HepG2 (cell line): ENCODE measurements at regions not wholly inside any gene's neighbourhood (a gene's known extent, or its start where the extent isn't known, plus 50 kb on each side); places are given as distances from the start of the nearest gene placed in this dataset.

Experiments used
- ATRX ChIP-seq: sonication (generic); formaldehyde crosslinking; IDR thresholded peaks from 2 replicates; pipeline ENCODE4 v1.4.0; 2020; ENCODE audit warnings: missing genetic modification reagents, borderline replicate concordance
- GABPB1 ChIP-seq: IDR thresholded peaks from 2 replicates; pipeline ENCODE4 v1.6.1; 2016; ENCODE audit warnings: mild to moderate bottlenecking, missing genetic modification reagents, moderate library complexity, missing compliant biosample characterization
- KDM1A ChIP-seq: IDR thresholded peaks from 2 replicates; pipeline ENCODE4 v1.6.1; 2016; ENCODE audit warnings: missing compliant biosample characterization
- MYNN ChIP-seq: sonication (generic); formaldehyde crosslinking; IDR thresholded peaks from 2 replicates; pipeline ENCODE4 v1.4.0; 2020; ENCODE audit warnings: mild to moderate bottlenecking, low read depth, missing genetic modification reagents
- NCOA2 ChIP-seq: sonication (generic); formaldehyde crosslinking; IDR thresholded peaks from 2 replicates; pipeline ENCODE4 v1.8.0; 2022; ENCODE audit warnings: inconsistent platforms
- NFYB ChIP-seq: sonication (generic); formaldehyde crosslinking; IDR thresholded peaks from 2 replicates; pipeline ENCODE4 v1.4.0; 2020; ENCODE audit warnings: missing genetic modification reagents
- NR2C2 ChIP-seq: sonication (generic); formaldehyde crosslinking; IDR thresholded peaks from 2 replicates; pipeline ENCODE4 v1.4.0; 2020; ENCODE audit warnings: missing genetic modification reagents, mild to moderate bottlenecking, moderate library complexity, borderline replicate concordance
- TF ChIP-seq, protein P1 (sequence below): sonication (generic); formaldehyde crosslinking; IDR thresholded peaks from 2 replicates; pipeline ENCODE4 v1.8.1; 2023; ENCODE audit warnings: mild to moderate bottlenecking, moderate library complexity, missing genetic modification reagents
- TF ChIP-seq, protein P2 (sequence below): sonication (generic); formaldehyde crosslinking; IDR thresholded peaks from 2 replicates; pipeline ENCODE4 v1.8.1; 2022; ENCODE audit warnings: low read depth, mild to moderate bottlenecking, missing genetic modification reagents
- TF ChIP-seq, protein P3 (sequence below): sonication (generic); formaldehyde crosslinking; IDR thresholded peaks from 2 replicates; pipeline ENCODE4 v1.5.0; 2020; ENCODE audit warnings: mild to moderate bottlenecking, missing genetic modification reagents, moderate library complexity

DNA sequence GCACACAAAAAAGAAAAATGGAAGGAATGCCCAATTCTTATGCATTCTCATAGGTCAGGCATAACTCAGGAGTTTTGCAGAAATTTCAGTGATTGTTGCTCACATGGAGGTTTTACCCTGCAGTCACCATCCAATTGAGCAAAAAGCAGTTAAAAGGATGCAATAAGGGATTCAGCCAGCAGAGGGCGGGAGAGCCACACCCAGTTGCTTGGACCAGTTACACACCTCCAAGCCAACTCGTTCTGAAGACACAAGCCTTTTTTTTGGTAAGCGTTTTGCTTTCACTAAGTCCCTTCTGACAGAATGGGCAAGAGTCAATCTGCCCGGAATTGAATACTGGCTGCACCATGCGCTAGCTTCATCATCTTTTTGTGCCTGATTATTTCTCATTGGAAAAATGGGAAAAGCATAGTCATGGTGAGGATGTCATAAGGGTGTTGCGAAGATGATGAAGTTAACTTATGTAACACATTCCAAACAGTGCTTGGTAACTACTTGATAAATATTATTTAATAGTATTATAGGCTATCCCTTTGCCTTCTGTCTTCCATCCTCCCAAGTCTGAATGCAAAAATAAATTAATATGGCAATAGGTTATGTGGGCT, 154.4 kb upstream of the SGO1 start:
- no peak for TF ChIP-seq MYNN (CRISPR knock-in tag)
- no peak for TF ChIP-seq NR2C2 (CRISPR knock-in tag)
- no peak for TF ChIP-seq GABPB1 (CRISPR knock-in tag)
- no peak for TF ChIP-seq NCOA2
- TF ChIP-seq, protein P1, sequence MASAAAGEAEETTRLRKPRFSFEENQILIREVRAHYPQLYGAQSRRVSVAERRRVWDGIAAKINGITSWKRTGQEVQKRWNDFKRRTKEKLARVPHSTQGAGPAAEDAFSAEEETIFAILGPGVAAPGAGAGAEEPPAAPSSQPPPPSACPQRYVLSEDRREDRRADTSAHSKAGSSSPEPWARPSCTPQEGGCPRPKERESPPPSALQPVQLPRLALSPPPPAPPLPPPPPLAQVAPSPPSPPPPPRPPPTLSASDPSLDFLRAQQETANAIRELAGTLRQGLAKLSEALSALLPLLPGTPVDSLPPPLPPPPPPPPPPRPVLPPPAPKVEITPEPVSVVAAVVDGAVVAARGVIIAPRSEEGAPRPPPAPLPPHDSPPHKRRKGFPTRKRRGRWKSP (CRISPR knock-in tag): no peak
- TF ChIP-seq, protein P2, sequence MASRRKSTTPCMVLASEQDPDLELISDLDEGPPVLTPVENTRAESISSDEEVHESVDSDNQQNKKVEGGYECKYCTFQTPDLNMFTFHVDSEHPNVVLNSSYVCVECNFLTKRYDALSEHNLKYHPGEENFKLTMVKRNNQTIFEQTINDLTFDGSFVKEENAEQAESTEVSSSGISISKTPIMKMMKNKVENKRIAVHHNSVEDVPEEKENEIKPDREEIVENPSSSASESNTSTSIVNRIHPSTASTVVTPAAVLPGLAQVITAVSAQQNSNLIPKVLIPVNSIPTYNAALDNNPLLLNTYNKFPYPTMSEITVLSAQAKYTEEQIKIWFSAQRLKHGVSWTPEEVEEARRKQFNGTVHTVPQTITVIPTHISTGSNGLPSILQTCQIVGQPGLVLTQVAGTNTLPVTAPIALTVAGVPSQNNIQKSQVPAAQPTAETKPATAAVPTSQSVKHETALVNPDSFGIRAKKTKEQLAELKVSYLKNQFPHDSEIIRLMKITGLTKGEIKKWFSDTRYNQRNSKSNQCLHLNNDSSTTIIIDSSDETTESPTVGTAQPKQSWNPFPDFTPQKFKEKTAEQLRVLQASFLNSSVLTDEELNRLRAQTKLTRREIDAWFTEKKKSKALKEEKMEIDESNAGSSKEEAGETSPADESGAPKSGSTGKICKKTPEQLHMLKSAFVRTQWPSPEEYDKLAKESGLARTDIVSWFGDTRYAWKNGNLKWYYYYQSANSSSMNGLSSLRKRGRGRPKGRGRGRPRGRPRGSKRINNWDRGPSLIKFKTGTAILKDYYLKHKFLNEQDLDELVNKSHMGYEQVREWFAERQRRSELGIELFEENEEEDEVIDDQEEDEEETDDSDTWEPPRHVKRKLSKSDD (CRISPR knock-in tag): no peak
- TF ChIP-seq KDM1A (CRISPR knock-in tag): no peak
- TF ChIP-seq NFYB (CRISPR knock-in tag): no peak
- TF ChIP-seq, protein P3, sequence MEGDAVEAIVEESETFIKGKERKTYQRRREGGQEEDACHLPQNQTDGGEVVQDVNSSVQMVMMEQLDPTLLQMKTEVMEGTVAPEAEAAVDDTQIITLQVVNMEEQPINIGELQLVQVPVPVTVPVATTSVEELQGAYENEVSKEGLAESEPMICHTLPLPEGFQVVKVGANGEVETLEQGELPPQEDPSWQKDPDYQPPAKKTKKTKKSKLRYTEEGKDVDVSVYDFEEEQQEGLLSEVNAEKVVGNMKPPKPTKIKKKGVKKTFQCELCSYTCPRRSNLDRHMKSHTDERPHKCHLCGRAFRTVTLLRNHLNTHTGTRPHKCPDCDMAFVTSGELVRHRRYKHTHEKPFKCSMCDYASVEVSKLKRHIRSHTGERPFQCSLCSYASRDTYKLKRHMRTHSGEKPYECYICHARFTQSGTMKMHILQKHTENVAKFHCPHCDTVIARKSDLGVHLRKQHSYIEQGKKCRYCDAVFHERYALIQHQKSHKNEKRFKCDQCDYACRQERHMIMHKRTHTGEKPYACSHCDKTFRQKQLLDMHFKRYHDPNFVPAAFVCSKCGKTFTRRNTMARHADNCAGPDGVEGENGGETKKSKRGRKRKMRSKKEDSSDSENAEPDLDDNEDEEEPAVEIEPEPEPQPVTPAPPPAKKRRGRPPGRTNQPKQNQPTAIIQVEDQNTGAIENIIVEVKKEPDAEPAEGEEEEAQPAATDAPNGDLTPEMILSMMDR (CRISPR knock-in tag): peak; percentile 85
- TF ChIP-seq ATRX (CRISPR knock-in tag): no peak
